Stimulated activated CD4-positive, alpha-beta T cell treated with anti-CD3 and anti-CD28 coated beads, TNF-alpha, amount 100 ng/mL, for 4 hours (primary cell): ENCODE measurements at regions not wholly inside any gene's neighbourhood (a gene's known extent, or its start where the extent isn't known, plus 50 kb on each side); places are given as distances from the start of the nearest gene placed in this dataset.

Experiments
- DNase-seq, 3 experiments: peaks; one replicate each; pipeline ENCODE4 v3.0.0-alpha.2; 2020; ENCODE audit warnings: low read depth in 3 of 3

DNA sequence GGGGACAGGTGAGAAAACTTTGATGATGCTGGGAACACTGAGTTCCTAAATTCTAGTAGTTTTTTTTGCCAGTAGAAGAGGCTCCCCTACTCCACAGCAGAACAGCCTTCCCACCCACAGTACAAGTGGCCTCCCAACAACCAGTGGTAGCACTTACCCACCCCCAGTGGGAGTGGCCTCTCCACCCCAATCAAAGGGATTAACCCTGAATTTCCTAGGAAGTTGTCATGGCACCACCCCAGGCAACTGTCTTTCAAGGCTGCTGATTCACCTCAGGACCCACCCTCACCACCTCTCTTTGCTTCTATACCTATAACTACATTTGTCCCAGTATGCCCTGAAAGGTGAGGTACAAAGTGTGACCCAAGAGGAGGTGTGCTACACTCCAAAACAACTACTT lies 81.4 kb upstream of the PRDX6 start:
- no peak for DNase-seq

- DNase-seq, result no peak
Observed at GRCh38 chr1:173400387-173400995, 76.6 kb upstream of the PRDX6 start.

- no peak for DNase-seq
Observed at GRCh38 chr1:173403996-173404395, 73.1 kb upstream of the PRDX6 start.

DNA sequence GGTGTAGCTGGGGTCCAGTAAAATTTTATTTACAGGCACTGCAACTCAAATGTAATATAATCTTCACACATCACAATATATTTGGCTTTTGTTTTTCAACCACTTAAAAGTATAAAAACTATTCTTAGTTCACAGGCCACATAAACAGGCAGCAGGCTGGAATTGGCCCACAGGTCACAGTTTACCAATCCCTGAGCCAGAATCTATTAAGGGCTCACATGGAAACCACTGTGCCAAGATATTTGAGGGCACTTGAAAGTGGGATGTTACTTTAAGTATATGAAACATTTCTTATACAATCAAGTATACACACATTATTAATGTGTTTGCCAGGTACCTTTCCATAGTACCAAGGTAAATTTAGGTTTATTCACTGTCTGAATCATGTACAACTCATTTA lies 71.9 kb upstream of the PRDX6 start:
- DNase-seq, result no peak

GRCh38 chr1:173405834-173406233 lies 71.3 kb upstream of the PRDX6 start:
- DNase-seq, result no peak

DNA sequence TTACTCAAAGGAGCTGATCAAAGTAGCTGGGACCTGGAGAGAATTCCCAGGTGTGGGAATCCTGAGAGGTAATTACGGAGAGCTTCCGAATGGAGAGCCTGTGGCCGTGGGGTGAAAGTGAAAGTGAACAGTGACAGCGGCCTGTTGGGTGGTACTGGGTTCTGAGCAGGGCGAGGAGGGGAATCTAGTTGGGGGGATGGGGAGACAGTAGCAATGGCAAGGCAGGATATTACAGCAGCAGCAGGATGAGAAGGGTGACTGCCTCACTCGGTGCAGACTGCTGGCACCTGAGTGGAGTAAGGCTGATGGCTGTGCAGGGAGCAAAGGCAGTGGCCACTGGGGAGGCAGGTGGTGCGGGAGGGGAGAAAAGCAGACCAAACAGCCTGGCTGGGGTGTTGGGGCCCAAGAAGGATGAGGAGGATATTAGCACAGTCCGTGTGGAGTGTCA lies 70.3 kb upstream of the PRDX6 start:
- no peak for DNase-seq

GRCh38 chr1:173407846-173408245 lies 69.3 kb upstream of the PRDX6 start:
- no peak for DNase-seq

DNA sequence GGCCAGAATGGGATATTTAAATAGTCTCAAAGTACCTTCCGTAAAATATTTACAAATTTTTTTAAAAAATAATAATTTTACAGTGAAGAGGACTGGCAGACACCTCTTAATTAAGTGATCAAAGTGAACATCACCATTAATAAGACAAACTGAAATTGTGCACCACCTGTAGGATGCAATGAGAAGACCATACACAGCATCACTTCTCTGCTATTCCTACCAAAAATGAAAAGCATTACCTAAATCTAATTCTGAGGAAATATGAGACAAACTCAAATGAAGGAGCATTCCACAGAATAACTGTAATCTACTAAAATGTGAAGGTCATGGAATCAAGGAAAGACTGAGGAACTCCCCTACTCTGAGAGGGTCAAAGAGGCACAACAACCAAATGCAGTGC lies 68.2 kb upstream of the PRDX6 start:
- no peak for DNase-seq

- DNase-seq, result no peak
Observed at GRCh38 chr1:173409613-173410012, 67.5 kb upstream of the PRDX6 start.

DNA sequence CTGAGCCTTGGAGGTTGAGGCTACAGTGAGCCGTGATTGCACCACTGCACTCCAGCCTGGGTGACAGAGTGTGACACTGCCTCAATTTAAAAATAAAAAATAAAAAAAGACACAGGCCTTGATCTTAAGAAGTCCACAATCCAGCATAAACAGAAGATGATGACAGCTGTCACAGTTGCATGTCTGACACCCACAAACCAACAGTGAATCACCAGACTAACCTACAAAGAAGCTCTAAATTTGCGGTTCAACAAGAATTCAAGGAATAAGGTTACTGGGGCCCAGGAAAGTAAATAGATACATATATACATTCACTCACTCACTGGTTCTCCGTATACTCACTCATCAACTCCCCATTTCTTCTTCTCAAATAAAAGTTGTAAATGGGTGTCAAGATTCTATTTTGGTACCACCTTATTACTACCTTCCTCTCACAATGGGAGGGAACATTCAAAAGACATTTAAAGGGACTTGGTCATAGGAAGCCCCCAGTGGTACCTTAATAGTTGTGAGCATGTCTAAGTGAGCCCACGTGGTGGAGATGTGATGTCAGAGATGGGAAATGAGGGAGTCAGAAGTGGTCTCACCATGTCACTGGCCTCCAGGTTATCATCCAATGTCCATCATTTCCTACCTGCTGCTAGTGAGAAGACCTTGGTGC lies 66.9 kb upstream of the PRDX6 start:
- DNase-seq, result no peak

- DNase-seq, result no peak
Observed at GRCh38 chr1:173410794-173411236, 66.3 kb upstream of the PRDX6 start.

DNA sequence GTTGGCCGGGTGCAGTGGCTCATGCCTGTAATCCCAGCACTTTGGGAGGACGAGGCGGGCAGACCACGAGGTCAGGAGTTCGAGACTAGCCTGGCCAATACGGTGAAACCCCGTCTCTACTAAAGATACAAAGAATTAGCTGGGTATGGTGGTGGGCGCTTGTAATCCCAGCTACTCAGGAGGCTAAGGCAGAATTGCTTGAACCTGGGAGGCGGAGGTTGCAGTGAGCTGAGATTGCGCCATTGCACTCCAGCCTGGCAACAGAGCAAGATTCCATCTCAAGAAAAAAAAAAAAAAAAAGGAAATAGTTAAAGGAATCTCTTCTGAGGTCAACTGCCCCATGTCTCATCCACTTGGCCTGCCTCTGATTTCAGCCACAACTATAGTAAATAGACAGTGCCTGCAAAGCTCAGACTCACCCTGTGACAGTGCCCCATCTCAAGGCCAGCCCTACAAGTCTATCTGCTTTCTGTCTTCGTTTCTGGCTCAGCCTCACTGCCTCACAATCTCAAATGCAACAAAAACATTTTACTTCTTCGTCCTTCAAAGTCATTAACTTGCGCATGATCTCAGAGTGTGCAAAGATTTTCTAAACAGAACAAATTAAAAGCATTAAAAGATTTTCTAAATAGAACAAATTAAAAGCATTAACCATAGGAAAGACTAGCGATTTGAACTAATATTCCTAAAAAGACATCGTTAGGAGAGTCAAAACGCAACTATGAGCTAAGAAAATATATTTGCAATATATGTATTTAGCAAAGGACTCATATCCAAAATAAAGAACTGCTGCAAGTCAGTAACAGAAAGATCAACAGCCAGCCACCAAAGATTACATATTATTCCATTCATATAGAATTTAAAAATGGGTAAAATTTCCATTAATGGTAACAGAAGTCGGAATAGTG lies 65.0 kb upstream of the PRDX6 start:
- no peak for DNase-seq

DNA sequence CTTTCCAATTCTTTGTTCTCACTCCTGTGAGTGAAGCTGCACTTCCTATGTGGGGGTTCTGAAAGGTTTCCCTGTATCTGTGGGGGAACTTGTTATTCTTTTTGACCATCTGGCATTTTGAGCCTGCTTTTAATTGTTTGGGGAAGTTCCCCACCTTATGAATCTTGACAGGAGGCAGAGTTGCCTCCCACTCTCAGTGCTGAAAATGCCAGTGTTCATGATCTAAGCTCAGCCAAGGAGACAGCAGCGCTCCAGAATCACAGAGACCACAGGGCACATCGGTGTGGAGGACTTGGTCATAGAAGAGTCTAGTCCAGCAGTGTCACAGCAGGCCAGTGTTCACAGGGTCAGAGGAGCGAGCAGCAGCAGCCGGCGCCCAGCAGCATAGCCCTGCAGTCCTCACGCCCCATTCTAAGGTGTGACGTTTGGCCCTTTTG lies 63.8 kb upstream of the PRDX6 start:
- no peak for DNase-seq

- no peak for DNase-seq
Observed at GRCh38 chr1:173414136-173414535, 63.0 kb upstream of the PRDX6 start.

- DNase-seq, result no peak
Observed at GRCh38 chr1:173414539-173415226, 62.5 kb upstream of the PRDX6 start.

- DNase-seq, result no peak
Observed at GRCh38 chr1:173415490-173415889, 61.6 kb upstream of the PRDX6 start.

DNA sequence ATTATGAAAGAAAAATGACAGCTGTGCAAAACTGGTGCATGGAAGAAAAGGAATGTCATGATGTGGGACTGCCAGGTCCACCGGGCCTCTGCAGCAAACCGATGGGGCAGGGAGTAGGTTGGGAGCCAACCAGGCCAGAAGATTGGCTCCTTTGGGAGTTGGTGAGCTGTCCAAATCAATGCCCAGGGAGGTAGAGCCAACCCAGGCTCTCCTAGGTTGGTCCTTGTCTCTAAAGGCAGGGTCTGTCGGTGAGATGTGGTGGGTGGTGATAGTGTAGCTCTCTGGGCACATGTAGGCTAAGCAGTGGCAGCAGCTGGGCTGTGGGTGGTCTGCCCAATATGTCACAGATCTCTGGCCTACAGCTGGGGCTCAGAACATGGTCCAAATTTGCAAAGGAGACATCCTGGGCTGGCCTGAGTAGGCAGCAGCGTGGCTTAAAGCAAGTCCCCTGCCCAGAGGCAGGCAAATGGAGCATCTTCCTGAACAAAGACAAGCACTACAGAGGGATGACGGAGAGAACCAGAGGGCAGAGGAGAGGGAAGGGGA lies 61.2 kb upstream of the PRDX6 start:
- no peak for DNase-seq

GRCh38 chr1:173417563-173417962 lies 59.6 kb upstream of the PRDX6 start:
- DNase-seq, result no peak

GRCh38 chr1:173418107-173418985 lies 58.8 kb upstream of the PRDX6 start:
- no peak for DNase-seq

DNA sequence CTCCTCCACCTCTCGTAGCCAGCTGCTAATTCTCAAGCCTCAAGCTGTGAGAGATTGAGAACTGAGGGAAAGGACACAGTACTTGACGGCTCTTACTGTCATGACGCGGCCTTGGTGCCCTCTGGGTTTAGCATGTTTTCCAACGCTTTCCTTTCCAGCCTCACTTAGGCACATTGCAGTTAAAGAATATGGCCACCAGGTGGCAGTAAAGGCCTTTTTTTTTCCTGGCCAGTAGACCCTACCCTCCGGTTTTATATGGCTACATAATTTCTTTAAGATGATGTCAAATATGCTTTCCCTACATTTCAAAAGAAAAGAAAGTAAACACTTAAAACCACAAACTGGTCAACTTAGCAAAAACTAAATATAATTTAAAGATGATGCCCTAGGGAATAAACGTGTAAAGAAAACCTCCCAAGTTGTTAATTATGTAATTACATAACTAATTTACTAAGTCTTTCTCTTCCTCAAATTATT lies 56.8 kb upstream of the PRDX6 start:
- DNase-seq, result peak in 1 of 3 experiments; percentile 33

GRCh38 chr1:173421286-173421685 lies 55.8 kb upstream of the PRDX6 start:
- DNase-seq, result no peak
